HEK293 (cell line): ENCODE measurements at regions not wholly inside any gene's neighbourhood (a gene's known extent, or its start where the extent isn't known, plus 50 kb on each side); places are given as distances from the start of the nearest gene placed in this dataset.

ENCODE experiments used
- CTCF ChIA-PET: fragments of 350-600 bp; formaldehyde crosslinking; extraction: SDS; loops from one replicate; lab custom pipeline; 2021; ENCODE audit warnings: antibody characterized with exemption; lab: Yijun Ruan, JAX
- POLR2A ChIA-PET: fragments of 300-600 bp; formaldehyde crosslinking; extraction: SDS; loops from one replicate; lab custom pipeline; 2020; ENCODE audit warnings: antibody characterized with exemption, inconsistent platforms; lab: Yijun Ruan, JAX
- H3K27ac ChIP-seq: fragments of 200-500 bp; sonication (Bioruptor generic); 2 replicates; pipeline ENCODE4 v1.5.1; 2014; ENCODE audit warnings: low read depth, low read length, control low read depth, inconsistent platforms; ENCODE audit errors: extremely low read depth
- H3K36me3 ChIP-seq, 2 experiments: fragments of 200-500 bp in 1 of 2; sonication (Bioruptor generic) in 1 of 2; 1 replicate in 1 of 2; 2 replicates in 1 of 2; pipeline ENCODE4 v1.5.1; 2014 to 2017; ENCODE audit warnings: inconsistent platforms in 2 of 2, low read length in 2 of 2; ENCODE audit not compliant: control insufficient read depth in 2 of 2, insufficient read depth in 1 of 2
- H3K4me1 ChIP-seq: fragments of 200-500 bp; sonication (Bioruptor generic); 2 replicates; pipeline ENCODE4 v1.5.1; 2014; ENCODE audit warnings: mild to moderate bottlenecking, low read length, inconsistent platforms; ENCODE audit not compliant: control insufficient read depth, insufficient read depth
- H3K4me3 ChIP-seq: 2 replicates; pipeline ENCODE4 v1.5.1; 2011; ENCODE audit warnings: low read depth, mild to moderate bottlenecking, control low read depth, low read length, moderate library complexity
- H3K9me3 ChIP-seq: fragments of 200-500 bp; sonication (Bioruptor generic); 2 replicates; pipeline ENCODE4 v1.5.1; 2014; ENCODE audit warnings: low read depth, low read length, inconsistent platforms; ENCODE audit not compliant: control insufficient read depth, insufficient read depth
- KLF7 ChIP-seq: fragments of 450-650 bp; formaldehyde crosslinking; IDR thresholded peaks from 2 replicates; pipeline ENCODE4 v1.5.1; 2016; ENCODE audit warnings: missing biosample characterization, missing genetic modification characterization, borderline replicate concordance
- MEIS1 ChIP-seq: sonication (generic); formaldehyde crosslinking; IDR thresholded peaks from 2 replicates; pipeline ENCODE4 v1.8.1; 2022; ENCODE audit warnings: missing genetic modification reagents, mild to moderate bottlenecking, borderline replicate concordance
- MZF1 ChIP-seq: fragments of 450-650 bp; formaldehyde crosslinking; IDR thresholded peaks from 2 replicates; pipeline ENCODE4 v1.5.1; 2017; ENCODE audit warnings: missing biosample characterization, missing genetic modification characterization, borderline replicate concordance
- SP2 ChIP-seq: fragments of 450-650 bp; formaldehyde crosslinking; IDR thresholded peaks from 2 replicates; pipeline ENCODE4 v1.5.1; 2016; ENCODE audit warnings: missing biosample characterization, missing genetic modification characterization
- ZBTB7A ChIP-seq: fragments of 450-650 bp; formaldehyde crosslinking; IDR thresholded peaks from 2 replicates; pipeline ENCODE4 v1.5.1; 2016; ENCODE audit warnings: low read depth, missing biosample characterization, missing genetic modification characterization
- ZNF157 ChIP-seq: fragments of 450-650 bp; formaldehyde crosslinking; IDR thresholded peaks from 2 replicates; pipeline ENCODE4 v1.5.1; 2016; ENCODE audit warnings: missing biosample characterization, missing genetic modification characterization
- ZNF16 ChIP-seq: fragments of 450-650 bp; formaldehyde crosslinking; IDR thresholded peaks from 2 replicates; pipeline ENCODE4 v1.5.1; 2016; ENCODE audit warnings: low read depth, missing biosample characterization, missing genetic modification characterization
- ZNF175 ChIP-seq: fragments of 450-650 bp; formaldehyde crosslinking; IDR thresholded peaks from 2 replicates; pipeline ENCODE4 v1.5.1; 2016; ENCODE audit warnings: missing biosample characterization, missing genetic modification characterization
- ZNF184 ChIP-seq: fragments of 450-650 bp; IDR thresholded peaks from 2 replicates; pipeline ENCODE4 v1.5.1; 2018; ENCODE audit warnings: missing biosample characterization, mild to moderate bottlenecking, missing genetic modification characterization
- ZNF223 ChIP-seq: fragments of 450-650 bp; formaldehyde crosslinking; IDR thresholded peaks from 2 replicates; pipeline ENCODE4 v1.5.1; 2016; ENCODE audit warnings: missing biosample characterization, missing genetic modification characterization
- ZNF24 ChIP-seq: fragments of 450-650 bp; formaldehyde crosslinking; IDR thresholded peaks from 2 replicates; pipeline ENCODE4 v1.5.1; 2016; ENCODE audit warnings: missing biosample characterization, missing genetic modification characterization
- ZNF248 ChIP-seq: fragments of 450-650 bp; formaldehyde crosslinking; IDR thresholded peaks from 2 replicates; pipeline ENCODE4 v1.5.1; 2017; ENCODE audit warnings: missing biosample characterization, missing genetic modification characterization
- ZNF280D ChIP-seq: fragments of 450-650 bp; formaldehyde crosslinking; IDR thresholded peaks from 2 replicates; pipeline ENCODE4 v1.5.1; 2016; ENCODE audit warnings: missing biosample characterization, missing genetic modification characterization
- ZNF449 ChIP-seq: fragments of 450-650 bp; formaldehyde crosslinking; IDR thresholded peaks from 2 replicates; pipeline ENCODE4 v1.5.1; 2017; ENCODE audit warnings: missing biosample characterization, mild to moderate bottlenecking, missing genetic modification characterization, moderate library complexity
- ZNF48 ChIP-seq: fragments of 450-650 bp; formaldehyde crosslinking; IDR thresholded peaks from 2 replicates; pipeline ENCODE4 v1.5.1; 2016; ENCODE audit warnings: missing biosample characterization, missing genetic modification characterization
- ZNF529 ChIP-seq: fragments of 450-650 bp; formaldehyde crosslinking; IDR thresholded peaks from 2 replicates; pipeline ENCODE4 v1.5.1; 2017; ENCODE audit warnings: missing genetic modification characterization, missing biosample characterization; ENCODE audit not compliant: insufficient replicate concordance
- ZNF549 ChIP-seq: fragments of 450-650 bp; IDR thresholded peaks from 2 replicates; pipeline ENCODE4 v1.5.1; 2018; ENCODE audit warnings: missing biosample characterization, missing genetic modification characterization, mild to moderate bottlenecking, inconsistent platforms, moderate library complexity
- ZNF555 ChIP-seq: fragments of 450-650 bp; formaldehyde crosslinking; conservative IDR thresholded peaks from 2 replicates; pipeline ENCODE4 v1.5.1; 2017; ENCODE audit warnings: missing biosample characterization, mild to moderate bottlenecking, missing genetic modification characterization, inconsistent platforms
- ZNF580 ChIP-seq: fragments of 450-650 bp; formaldehyde crosslinking; IDR thresholded peaks from 2 replicates; pipeline ENCODE4 v1.5.1; 2016; ENCODE audit warnings: missing biosample characterization, missing genetic modification characterization
- ZNF596 ChIP-seq: fragments of 450-650 bp; IDR thresholded peaks from 2 replicates; pipeline ENCODE4 v1.5.0; 2018; ENCODE audit warnings: missing biosample characterization, mild to moderate bottlenecking, missing genetic modification characterization, moderate library complexity
- ZNF600 ChIP-seq: fragments of 450-650 bp; formaldehyde crosslinking; IDR thresholded peaks from 2 replicates; pipeline ENCODE4 v1.5.1; 2016; ENCODE audit warnings: missing biosample characterization, missing genetic modification characterization
- ZNF624 ChIP-seq: fragments of 450-650 bp; formaldehyde crosslinking; IDR thresholded peaks from 2 replicates; pipeline ENCODE4 v1.5.1; 2017; ENCODE audit warnings: missing biosample characterization, missing genetic modification characterization
- ZNF692 ChIP-seq: fragments of 450-650 bp; formaldehyde crosslinking; IDR thresholded peaks from 2 replicates; pipeline ENCODE4 v1.5.1; 2016; ENCODE audit warnings: missing biosample characterization, missing genetic modification characterization
- ZNF701 ChIP-seq: fragments of 450-650 bp; formaldehyde crosslinking; IDR thresholded peaks from 2 replicates; pipeline ENCODE4 v1.5.1; 2016; ENCODE audit warnings: missing biosample characterization, missing genetic modification characterization
- ZNF707 ChIP-seq: fragments of 450-650 bp; formaldehyde crosslinking; IDR thresholded peaks from 2 replicates; pipeline ENCODE4 v1.5.1; 2016; ENCODE audit warnings: missing biosample characterization, missing genetic modification characterization
- ZNF747 ChIP-seq: fragments of 450-650 bp; formaldehyde crosslinking; IDR thresholded peaks from 2 replicates; pipeline ENCODE4 v1.5.1; 2016; ENCODE audit warnings: missing biosample characterization, missing genetic modification characterization
- ZNF768 ChIP-seq: fragments of 450-650 bp; formaldehyde crosslinking; IDR thresholded peaks from 2 replicates; pipeline ENCODE4 v1.5.1; 2018; ENCODE audit warnings: missing biosample characterization, mild to moderate bottlenecking, missing genetic modification characterization
- ZNF785 ChIP-seq: fragments of 450-650 bp; formaldehyde crosslinking; IDR thresholded peaks from 2 replicates; pipeline ENCODE4 v1.5.1; 2016; ENCODE audit warnings: missing biosample characterization, missing genetic modification characterization

GRCh38 chr4:123802933-123803332 lies 406.3 kb downstream of the SPRY1 start:
- Histone ChIP-seq H3K27ac (no peak overlapping the region), H3K4me1 (no peaks in the 10 kb centered on the region), H3K9me3 (no peaks in the 10 kb centered on the region), H3K4me3 (no peak overlapping the region), H3K36me3 (no peaks in the 10 kb centered on the region)
- TF ChIP-seq ZNF624 (tag by site-specific recombination) (no peak), ZNF48 (tag by site-specific recombination) (no peak), ZNF157 (tag by site-specific recombination) (no peak), ZNF549 (tag by site-specific recombination) (no peak), ZNF555 (no peak), ZNF580 (tag by site-specific recombination) (no peak), KLF7 (tag by site-specific recombination) (no peak), ZNF248 (tag by site-specific recombination) (no peak), ZNF747 (no peak)
- POLR2A ChIA-PET = no interaction called here
- CTCF ChIA-PET = no interaction called here

- Histone ChIP-seq H3K36me3 (no peaks in the 10 kb centered on the region), H3K4me1 (no peaks in the 10 kb centered on the region), H3K27ac (no peak overlapping the region), H3K4me3 (no peak overlapping the region), H3K9me3 (no peaks in the 10 kb centered on the region)
- TF ChIP-seq ZNF785 (tag by site-specific recombination) = no peak
- no peak for TF ChIP-seq ZNF280D (tag by site-specific recombination)
- no peak for TF ChIP-seq ZNF16
- no peak for TF ChIP-seq MEIS1 (CRISPR knock-in tag)
- no peak for TF ChIP-seq ZNF600 (tag by site-specific recombination)
- TF ChIP-seq ZNF184 (tag by site-specific recombination) = no peak
- TF ChIP-seq ZNF449 = no peak
- no peak for TF ChIP-seq ZNF768 (tag by site-specific recombination)
- TF ChIP-seq SP2 (tag by site-specific recombination) = no peak
- ChIA-PET CTCF (no interaction called here), POLR2A (no interaction called here)
Measured at GRCh38 chr4:123804196-123804721, 407.7 kb downstream of the SPRY1 start.

GRCh38 chr4:123806056-123806455 lies 409.5 kb downstream of the SPRY1 start:
- H3K4me1 ChIP-seq = no peaks in the 10 kb centered on the region
- POLR2A ChIA-PET = no interaction called here
- CTCF ChIA-PET = no interaction called here
- TF ChIP-seq ZNF580 (tag by site-specific recombination) = no peak
- no peak for TF ChIP-seq ZNF701 (tag by site-specific recombination)
- TF ChIP-seq ZNF529 (tag by site-specific recombination) = no peak
- no peak for TF ChIP-seq ZNF692 (tag by site-specific recombination)
- no peak for TF ChIP-seq ZNF596
- no peak for TF ChIP-seq MZF1 (tag by site-specific recombination)
- no peak for TF ChIP-seq ZBTB7A (tag by site-specific recombination)
- no peak for TF ChIP-seq ZNF175 (tag by site-specific recombination)
- TF ChIP-seq ZNF707 = no peak
- no peak for TF ChIP-seq ZNF223
- no peak for TF ChIP-seq ZNF24 (tag by site-specific recombination)

More at GRCh38 chr4:123806056-123806455, 409.5 kb downstream of the SPRY1 start:
- Histone ChIP-seq H3K9me3 (no peaks in the 10 kb centered on the region), H3K36me3 (no peaks in the 10 kb centered on the region), H3K4me3 (no peak overlapping the region), H3K27ac (no peak overlapping the region)
